Memory B cell (primary cell): ENCODE measurements at regions not wholly inside any gene's neighbourhood (a gene's known extent, or its start where the extent isn't known, plus 50 kb on each side); places are given as distances from the start of the nearest gene placed in this dataset.

Source experiments
- ATAC-seq: fragments of 150-1000 bp; cut with Tn5 transposase; 2 replicates; pipeline ENCODE4 v1.10.0; 2021; ENCODE audit warnings: low read depth, mild to moderate bottlenecking, moderate library complexity
- DNase-seq, 2 donors: peaks; one replicate each; pipeline ENCODE4 v3.0.0; 2022; ENCODE audit warnings: low spot score in 2 of 2
- H3K27ac Mint-ChIP-seq: one replicate; pipeline ENCODE4 v1.8.0; 2022; ENCODE audit warnings: mild to moderate bottlenecking, moderate library complexity, mixed read lengths
- H3K27me3 Mint-ChIP-seq: one replicate; pipeline ENCODE4 v1.8.0; 2022; ENCODE audit warnings: mixed read lengths
- H3K36me3 Mint-ChIP-seq: one replicate; pipeline ENCODE4 v1.8.0; 2022; ENCODE audit warnings: mild to moderate bottlenecking, mixed read lengths
- H3K4me1 Mint-ChIP-seq: one replicate; pipeline ENCODE4 v1.8.0; 2022; ENCODE audit warnings: mixed read lengths
- H3K4me3 Mint-ChIP-seq: one replicate; pipeline ENCODE4 v1.8.0; 2022; ENCODE audit warnings: mild to moderate bottlenecking, moderate library complexity, mixed read lengths
- H3K9me3 Mint-ChIP-seq: one replicate; pipeline ENCODE4 v1.8.0; 2022; ENCODE audit warnings: mixed read lengths

DNA sequence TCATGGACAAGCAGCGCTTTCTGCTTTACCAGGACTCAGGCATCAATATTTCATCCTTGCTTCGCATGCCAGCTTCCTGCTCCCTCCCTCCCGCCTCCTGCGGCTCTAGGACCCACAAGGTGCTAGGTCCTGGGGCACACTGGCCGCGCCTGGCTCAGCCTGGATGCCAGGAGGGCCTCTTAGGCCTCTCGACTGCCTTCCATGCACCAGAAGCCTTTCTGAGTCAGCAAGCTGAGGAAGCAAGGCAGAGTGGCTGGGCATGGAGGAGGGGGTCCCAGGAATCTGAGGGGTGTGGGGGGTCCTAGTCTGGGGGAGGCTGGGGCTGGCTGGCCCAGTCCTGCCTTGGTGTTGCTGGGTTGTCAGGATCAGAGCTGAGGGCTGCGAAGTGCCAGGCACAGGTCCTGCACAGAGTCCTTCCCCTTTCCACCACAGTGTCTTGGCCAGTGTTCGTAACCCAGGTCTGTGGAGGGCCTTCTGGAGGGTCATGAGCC is 61.0 kb upstream of the THY1 start:
- no peaks in the 10 kb centered on the region for H3K9me3 Mint-ChIP-seq
- peaks cover 2% of the 10 kb centered on the region for H3K36me3 Mint-ChIP-seq
- H3K4me1 Mint-ChIP-seq = peaks cover 10% of the 10 kb centered on the region
- H3K27ac Mint-ChIP-seq = no peak overlapping the region
- DNase-seq (no peak), ATAC-seq (no peak)
- peaks cover 35% of the 10 kb centered on the region for H3K27me3 Mint-ChIP-seq
- H3K4me3 Mint-ChIP-seq = no peak overlapping the region

DNA sequence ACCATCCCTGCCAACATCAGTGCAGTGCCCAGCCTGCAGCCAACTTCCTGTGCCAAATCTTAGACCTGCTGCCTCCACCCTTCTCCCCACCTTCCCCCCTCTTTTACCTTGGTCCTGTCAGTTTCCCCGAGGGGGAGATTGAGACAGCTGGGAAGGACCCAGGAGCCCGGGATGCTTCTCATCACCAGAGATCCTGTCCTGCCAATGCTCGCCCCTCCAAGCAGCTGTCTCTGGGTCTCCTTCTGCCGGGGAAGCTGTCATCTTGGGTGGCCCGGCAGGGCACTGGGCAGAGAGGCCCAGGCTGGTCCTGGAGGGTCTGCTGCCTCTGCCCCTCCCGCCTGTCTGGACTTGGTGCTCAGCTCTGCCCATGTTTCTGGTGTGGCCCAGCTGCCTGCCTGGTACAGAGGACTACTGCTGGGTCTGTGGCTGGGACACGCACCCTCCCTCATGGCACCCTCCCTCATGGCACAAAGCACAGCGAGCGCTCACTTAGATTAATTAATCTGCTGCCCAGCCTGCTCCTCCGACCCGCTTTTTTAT is 60.4 kb upstream of the THY1 start:
- H3K9me3 Mint-ChIP-seq = no peaks in the 10 kb centered on the region
- no peak overlapping the region for H3K27ac Mint-ChIP-seq
- peaks cover 32% of the 10 kb centered on the region for H3K27me3 Mint-ChIP-seq
- H3K4me1 Mint-ChIP-seq = peaks cover 10% of the 10 kb centered on the region
- DNase-seq (no peak), ATAC-seq (no peak)
- H3K4me3 Mint-ChIP-seq = no peak overlapping the region
- peaks cover 2% of the 10 kb centered on the region for H3K36me3 Mint-ChIP-seq

- no peak overlapping the region for H3K27ac Mint-ChIP-seq
Observed at GRCh38 chr11:119482521-119483011, 59.6 kb upstream of the THY1 start.

GRCh38 chr11:119481667-119482400 is 58.9 kb upstream of the THY1 start:
- H3K27me3 Mint-ChIP-seq = peaks cover 33% of the 10 kb centered on the region
- H3K36me3 Mint-ChIP-seq = peaks cover 2% of the 10 kb centered on the region
- peaks cover 10% of the 10 kb centered on the region for H3K4me1 Mint-ChIP-seq
- H3K27ac Mint-ChIP-seq = no peak overlapping the region
- no peaks in the 10 kb centered on the region for H3K9me3 Mint-ChIP-seq
- no peak overlapping the region for H3K4me3 Mint-ChIP-seq
- no peak for DNase-seq
- peak; percentile 10 for ATAC-seq

More at GRCh38 chr11:119482521-119483011, 59.6 kb upstream of the THY1 start:
- peaks cover 2% of the 10 kb centered on the region for H3K36me3 Mint-ChIP-seq
- H3K9me3 Mint-ChIP-seq = no peaks in the 10 kb centered on the region
- H3K4me3 Mint-ChIP-seq = no peak overlapping the region
- DNase-seq (no peak), ATAC-seq (no peak)
- peaks cover 31% of the 10 kb centered on the region for H3K27me3 Mint-ChIP-seq
- H3K4me1 Mint-ChIP-seq = peaks cover 10% of the 10 kb centered on the region

- ATAC-seq = peak; percentile 70
- peaks cover 10% of the 10 kb centered on the region for H3K4me1 Mint-ChIP-seq
- H3K27ac Mint-ChIP-seq = no peak overlapping the region
- no peaks in the 10 kb centered on the region for H3K9me3 Mint-ChIP-seq
- peaks cover 33% of the 10 kb centered on the region for H3K27me3 Mint-ChIP-seq
- H3K4me3 Mint-ChIP-seq = no peak overlapping the region
- peak; percentile 69 to 76 for DNase-seq
- H3K36me3 Mint-ChIP-seq = peaks cover 2% of the 10 kb centered on the region
Observed at GRCh38 chr11:119481021-119481666, 58.2 kb upstream of the THY1 start.

GRCh38 chr11:119480380-119481020 is 57.5 kb upstream of the THY1 start:
- H3K4me1 Mint-ChIP-seq = peaks cover 10% of the 10 kb centered on the region
- no peak overlapping the region for H3K4me3 Mint-ChIP-seq
- no peaks in the 10 kb centered on the region for H3K9me3 Mint-ChIP-seq
- H3K27ac Mint-ChIP-seq = no peak overlapping the region
- ATAC-seq (no peak), DNase-seq (no peak)
- peaks cover 2% of the 10 kb centered on the region for H3K36me3 Mint-ChIP-seq
- H3K27me3 Mint-ChIP-seq = peaks cover 35% of the 10 kb centered on the region

DNA sequence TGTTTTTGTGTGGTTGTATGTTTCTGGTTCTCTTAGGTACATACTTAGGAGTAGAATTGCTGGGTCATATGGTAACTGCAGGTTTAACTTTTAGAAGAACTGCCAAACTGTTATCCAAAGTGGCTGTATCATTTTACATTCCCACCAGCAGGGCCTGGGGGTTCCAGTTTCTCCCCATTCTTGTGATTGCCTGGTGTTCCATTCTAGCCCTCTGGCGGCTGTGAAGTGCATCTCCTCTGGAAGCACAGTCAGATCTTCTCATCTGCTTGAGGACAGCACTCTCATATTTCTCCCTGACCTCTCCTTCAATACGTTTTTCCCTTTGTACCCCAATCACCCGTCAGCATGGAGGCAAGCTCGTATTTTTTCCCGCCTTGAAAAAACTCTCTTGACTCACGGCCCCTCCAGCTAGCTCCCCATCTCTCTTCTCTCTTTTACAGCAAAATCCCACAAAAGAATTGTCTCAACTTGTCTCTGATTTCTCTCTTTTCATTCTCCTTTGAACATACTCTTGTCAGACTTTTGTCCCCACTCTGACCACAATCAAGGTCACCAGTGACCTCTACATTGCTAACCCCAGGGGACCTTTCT is 56.8 kb upstream of the THY1 start:
- Mint-ChIP-seq H3K27ac (no peak overlapping the region), H3K9me3 (no peaks in the 10 kb centered on the region), H3K36me3 (peaks cover 2% of the 10 kb centered on the region), H3K4me3 (no peak overlapping the region), H3K4me1 (peaks cover 7% of the 10 kb centered on the region), H3K27me3 (peaks cover 35% of the 10 kb centered on the region)
- DNase-seq = no peak
- ATAC-seq = no peak

DNA sequence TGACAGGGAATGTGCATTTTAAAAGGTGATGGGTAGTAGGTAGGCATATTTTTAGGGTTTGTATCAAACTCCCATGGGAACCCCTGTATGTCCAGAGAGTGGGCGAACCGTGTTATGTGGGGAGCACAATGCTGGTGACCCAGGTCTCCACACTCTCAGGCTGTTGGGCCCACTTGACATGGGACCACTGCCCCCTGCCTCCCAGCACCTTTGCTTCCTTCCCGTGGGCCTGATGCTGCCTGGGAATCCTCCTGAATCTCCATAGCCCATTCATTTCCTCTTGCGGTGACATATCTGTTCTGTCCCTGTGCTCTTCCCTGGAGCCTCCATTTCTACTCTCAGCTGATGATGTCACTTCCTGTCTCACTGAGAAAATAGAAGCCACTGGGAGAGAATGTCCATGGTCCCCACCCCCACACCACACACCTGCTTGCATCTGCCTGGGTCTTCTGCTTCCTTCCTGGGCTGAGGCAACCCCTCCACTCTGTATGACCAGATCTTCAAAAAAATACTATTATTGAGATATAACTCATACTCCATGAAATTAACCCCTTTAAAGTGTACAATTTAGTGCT is 55.8 kb upstream of the THY1 start:
- Mint-ChIP-seq H3K36me3 (peaks cover 2% of the 10 kb centered on the region), H3K27me3 (peaks cover 29% of the 10 kb centered on the region), H3K4me1 (peaks cover 4% of the 10 kb centered on the region), H3K27ac (no peak overlapping the region), H3K9me3 (no peaks in the 10 kb centered on the region), H3K4me3 (no peak overlapping the region)
- no peak for DNase-seq
- no peak for ATAC-seq

- ATAC-seq = no peak
- Mint-ChIP-seq H3K9me3 (no peaks in the 10 kb centered on the region), H3K27me3 (peaks cover 34% of the 10 kb centered on the region), H3K4me3 (no peak overlapping the region), H3K4me1 (peaks cover 4% of the 10 kb centered on the region), H3K27ac (no peak overlapping the region), H3K36me3 (peaks cover 2% of the 10 kb centered on the region)
- DNase-seq = no peak
Observed at GRCh38 chr11:119476666-119477331, 53.8 kb upstream of the THY1 start.

- H3K36me3 Mint-ChIP-seq = peaks cover 2% of the 10 kb centered on the region
- ATAC-seq = no peak
- no peaks in the 10 kb centered on the region for H3K9me3 Mint-ChIP-seq
Observed at GRCh38 chr11:119476038-119476437, 53.1 kb upstream of the THY1 start.

GRCh38 chr11:119474682-119475596 is 52.0 kb upstream of the THY1 start:
- Mint-ChIP-seq H3K4me1 (no peaks in the 10 kb centered on the region), H3K4me3 (no peak overlapping the region), H3K27me3 (peaks cover 27% of the 10 kb centered on the region), H3K27ac (no peak overlapping the region), H3K9me3 (no peaks in the 10 kb centered on the region), H3K36me3 (no peaks in the 10 kb centered on the region)
- ATAC-seq = peak; percentile 26
- DNase-seq = peak; percentile 26 to 47

More at GRCh38 chr11:119476038-119476437, 53.1 kb upstream of the THY1 start:
- Mint-ChIP-seq H3K4me3 (no peak overlapping the region), H3K27me3 (peaks cover 34% of the 10 kb centered on the region), H3K4me1 (peaks cover 1% of the 10 kb centered on the region), H3K27ac (no peak overlapping the region)
- DNase-seq = no peak

GRCh38 chr11:119473901-119474681 is 51.1 kb upstream of the THY1 start:
- Mint-ChIP-seq H3K27ac (no peak overlapping the region), H3K36me3 (no peaks in the 10 kb centered on the region), H3K4me1 (no peaks in the 10 kb centered on the region), H3K4me3 (no peak overlapping the region), H3K9me3 (no peaks in the 10 kb centered on the region), H3K27me3 (peaks cover 25% of the 10 kb centered on the region)
- no peak for ATAC-seq
- DNase-seq = no peak
